GM12874 (cell line): ENCODE measurements at regions not wholly inside any gene's neighbourhood (a gene's known extent, or its start where the extent isn't known, plus 50 kb on each side); places are given as distances from the start of the nearest gene placed in this dataset.

Experiments used
- CTCF ChIP-seq: IDR thresholded peaks from 2 replicates; pipeline ENCODE4 v1.5.1; 2011; ENCODE audit warnings: low read depth, mild to moderate bottlenecking, control low read depth, low read length, moderate library complexity; ENCODE audit not compliant: insufficient read depth

GRCh38 chr3:77933926-77934325 is 894.0 kb downstream of the ROBO2 start:
- no peak for TF ChIP-seq CTCF

- no peak for TF ChIP-seq CTCF
Observed at GRCh38 chr3:77935418-77935817, 895.5 kb downstream of the ROBO2 start.

GRCh38 chr3:77939726-77940125 is 899.8 kb downstream of the ROBO2 start:
- TF ChIP-seq CTCF = no peak

- no peak for TF ChIP-seq CTCF
Observed at GRCh38 chr3:77943598-77943997, 903.7 kb downstream of the ROBO2 start.

GRCh38 chr3:77945320-77945719 is 905.4 kb downstream of the ROBO2 start:
- TF ChIP-seq CTCF = no peak

GRCh38 chr3:77947671-77948070 is 907.8 kb downstream of the ROBO2 start:
- TF ChIP-seq CTCF = no peak

GRCh38 chr3:77967621-77968020 is 927.7 kb downstream of the ROBO2 start:
- no peak for TF ChIP-seq CTCF

- no peak for TF ChIP-seq CTCF
Observed at GRCh38 chr3:77976079-77976478, 936.2 kb downstream of the ROBO2 start.
